ENCODE measurements at regions not wholly inside any gene's neighbourhood (a gene's known extent, or its start where the extent isn't known, plus 50 kb on each side); places are given as distances from the start of the nearest gene placed in this dataset.

GRCh38 chr12:67039995-67040860, 228.9 kb upstream of the CAND1 start (continued):
- TF ChIP-seq, protein P1, sequence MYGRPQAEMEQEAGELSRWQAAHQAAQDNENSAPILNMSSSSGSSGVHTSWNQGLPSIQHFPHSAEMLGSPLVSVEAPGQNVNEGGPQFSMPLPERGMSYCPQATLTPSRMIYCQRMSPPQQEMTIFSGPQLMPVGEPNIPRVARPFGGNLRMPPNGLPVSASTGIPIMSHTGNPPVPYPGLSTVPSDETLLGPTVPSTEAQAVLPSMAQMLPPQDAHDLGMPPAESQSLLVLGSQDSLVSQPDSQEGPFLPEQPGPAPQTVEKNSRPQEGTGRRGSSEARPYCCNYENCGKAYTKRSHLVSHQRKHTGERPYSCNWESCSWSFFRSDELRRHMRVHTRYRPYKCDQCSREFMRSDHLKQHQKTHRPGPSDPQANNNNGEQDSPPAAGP (tag by site-specific recombination; IDR thresholded peaks at IDR 0.05): no peak
- peak; percentile 71; the same call in 1 of the 2 replicates for TF ChIP-seq GLIS1 (tag by site-specific recombination; IDR thresholded peaks at IDR 0.05)
- TF ChIP-seq ZNF654 (tag by site-specific recombination; IDR thresholded peaks at IDR 0.05; ENCODE audit: low read depth): no peak
- TF ChIP-seq ZNF18 (tag by site-specific recombination; IDR thresholded peaks at IDR 0.05): peak; percentile 53; the same call in 1 of the 2 replicates
- TF ChIP-seq, protein P2, sequence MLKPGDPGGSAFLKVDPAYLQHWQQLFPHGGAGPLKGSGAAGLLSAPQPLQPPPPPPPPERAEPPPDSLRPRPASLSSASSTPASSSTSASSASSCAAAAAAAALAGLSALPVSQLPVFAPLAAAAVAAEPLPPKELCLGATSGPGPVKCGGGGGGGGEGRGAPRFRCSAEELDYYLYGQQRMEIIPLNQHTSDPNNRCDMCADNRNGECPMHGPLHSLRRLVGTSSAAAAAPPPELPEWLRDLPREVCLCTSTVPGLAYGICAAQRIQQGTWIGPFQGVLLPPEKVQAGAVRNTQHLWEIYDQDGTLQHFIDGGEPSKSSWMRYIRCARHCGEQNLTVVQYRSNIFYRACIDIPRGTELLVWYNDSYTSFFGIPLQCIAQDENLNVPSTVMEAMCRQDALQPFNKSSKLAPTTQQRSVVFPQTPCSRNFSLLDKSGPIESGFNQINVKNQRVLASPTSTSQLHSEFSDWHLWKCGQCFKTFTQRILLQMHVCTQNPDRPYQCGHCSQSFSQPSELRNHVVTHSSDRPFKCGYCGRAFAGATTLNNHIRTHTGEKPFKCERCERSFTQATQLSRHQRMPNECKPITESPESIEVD (tag by site-specific recombination; IDR thresholded peaks at IDR 0.05): peak; percentile 94
- TF ChIP-seq KLF1 (tag by site-specific recombination; IDR thresholded peaks at IDR 0.05): no peak
- TF ChIP-seq, protein P3, sequence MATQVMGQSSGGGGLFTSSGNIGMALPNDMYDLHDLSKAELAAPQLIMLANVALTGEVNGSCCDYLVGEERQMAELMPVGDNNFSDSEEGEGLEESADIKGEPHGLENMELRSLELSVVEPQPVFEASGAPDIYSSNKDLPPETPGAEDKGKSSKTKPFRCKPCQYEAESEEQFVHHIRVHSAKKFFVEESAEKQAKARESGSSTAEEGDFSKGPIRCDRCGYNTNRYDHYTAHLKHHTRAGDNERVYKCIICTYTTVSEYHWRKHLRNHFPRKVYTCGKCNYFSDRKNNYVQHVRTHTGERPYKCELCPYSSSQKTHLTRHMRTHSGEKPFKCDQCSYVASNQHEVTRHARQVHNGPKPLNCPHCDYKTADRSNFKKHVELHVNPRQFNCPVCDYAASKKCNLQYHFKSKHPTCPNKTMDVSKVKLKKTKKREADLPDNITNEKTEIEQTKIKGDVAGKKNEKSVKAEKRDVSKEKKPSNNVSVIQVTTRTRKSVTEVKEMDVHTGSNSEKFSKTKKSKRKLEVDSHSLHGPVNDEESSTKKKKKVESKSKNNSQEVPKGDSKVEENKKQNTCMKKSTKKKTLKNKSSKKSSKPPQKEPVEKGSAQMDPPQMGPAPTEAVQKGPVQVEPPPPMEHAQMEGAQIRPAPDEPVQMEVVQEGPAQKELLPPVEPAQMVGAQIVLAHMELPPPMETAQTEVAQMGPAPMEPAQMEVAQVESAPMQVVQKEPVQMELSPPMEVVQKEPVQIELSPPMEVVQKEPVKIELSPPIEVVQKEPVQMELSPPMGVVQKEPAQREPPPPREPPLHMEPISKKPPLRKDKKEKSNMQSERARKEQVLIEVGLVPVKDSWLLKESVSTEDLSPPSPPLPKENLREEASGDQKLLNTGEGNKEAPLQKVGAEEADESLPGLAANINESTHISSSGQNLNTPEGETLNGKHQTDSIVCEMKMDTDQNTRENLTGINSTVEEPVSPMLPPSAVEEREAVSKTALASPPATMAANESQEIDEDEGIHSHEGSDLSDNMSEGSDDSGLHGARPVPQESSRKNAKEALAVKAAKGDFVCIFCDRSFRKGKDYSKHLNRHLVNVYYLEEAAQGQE (tag by site-specific recombination; IDR thresholded peaks at IDR 0.05): no peak
- TF ChIP-seq ZFP41 (tag by site-specific recombination; IDR thresholded peaks at IDR 0.05; ENCODE audit: borderline replicate concordance): no peak
- no peak for TF ChIP-seq ZNF560 (tag by site-specific recombination; IDR thresholded peaks at IDR 0.05; ENCODE audit: borderline replicate concordance)
- TF ChIP-seq ZSCAN5A (tag by site-specific recombination; IDR thresholded peaks at IDR 0.05): no peak
- peak; percentile 39; the same call in 1 of the 2 replicates for TF ChIP-seq WT1 (tag by site-specific recombination; IDR thresholded peaks at IDR 0.05)
- no peak for TF ChIP-seq SCRT2 (tag by site-specific recombination; IDR thresholded peaks at IDR 0.05)
- TF ChIP-seq ZNF37A (tag by site-specific recombination; IDR thresholded peaks at IDR 0.05): no peak
- TF ChIP-seq ZNF777 (tag by site-specific recombination; IDR thresholded peaks at IDR 0.05; ENCODE audit: borderline replicate concordance): no peak
- no peak for TF ChIP-seq ATF2 (tag by site-specific recombination; IDR thresholded peaks at IDR 0.05; ENCODE audit: low read depth)
- TF ChIP-seq GLI4 (tag by site-specific recombination; IDR thresholded peaks at IDR 0.05): no peak
- no peak for TF ChIP-seq ZNF24 (tag by site-specific recombination; IDR thresholded peaks at IDR 0.05)
- TF ChIP-seq BCL11A (tag by site-specific recombination; IDR thresholded peaks at IDR 0.05; ENCODE audit: low read depth): 0 out of 2 replicates have a peak, but pooled peaks have one; percentile 45
- TF ChIP-seq ZNF114 (tag by site-specific recombination; IDR thresholded peaks at IDR 0.05): no peak
- TF ChIP-seq ZFP69B (tag by site-specific recombination; IDR thresholded peaks at IDR 0.05): no peak
- no peak for TF ChIP-seq ZNF10 (tag by site-specific recombination; IDR thresholded peaks at IDR 0.05)
- TF ChIP-seq, protein P4, sequence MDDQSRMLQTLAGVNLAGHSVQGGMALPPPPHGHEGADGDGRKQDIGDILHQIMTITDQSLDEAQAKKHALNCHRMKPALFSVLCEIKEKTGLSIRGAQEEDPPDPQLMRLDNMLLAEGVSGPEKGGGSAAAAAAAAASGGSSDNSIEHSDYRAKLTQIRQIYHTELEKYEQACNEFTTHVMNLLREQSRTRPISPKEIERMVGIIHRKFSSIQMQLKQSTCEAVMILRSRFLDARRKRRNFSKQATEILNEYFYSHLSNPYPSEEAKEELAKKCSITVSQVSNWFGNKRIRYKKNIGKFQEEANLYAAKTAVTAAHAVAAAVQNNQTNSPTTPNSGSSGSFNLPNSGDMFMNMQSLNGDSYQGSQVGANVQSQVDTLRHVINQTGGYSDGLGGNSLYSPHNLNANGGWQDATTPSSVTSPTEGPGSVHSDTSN (CRISPR knock-in tag; IDR thresholded peaks at IDR 0.05): no peak
- no peak for TF ChIP-seq ZNF121 (tag by site-specific recombination; IDR thresholded peaks at IDR 0.05)
